Sigmoid colon (tissue), 4 donors: ENCODE measurements at regions not wholly inside any gene's neighbourhood (a gene's known extent, or its start where the extent isn't known, plus 50 kb on each side); places are given as distances from the start of the nearest gene placed in this dataset.

ENCODE experiments used
- CTCF ChIP-seq, 4 experiments: fragments of 450-650 bp in 3 of 4; fragments of 200-600 bp in 1 of 4; IDR thresholded peaks; one replicate each; pipeline ENCODE4 v1.5.1; 2016 to 2019; ENCODE audit warnings: antibody characterized with exemption in 4 of 4, mild to moderate bottlenecking in 3 of 4, moderate library complexity in 2 of 4
- EP300 ChIP-seq, 4 donors: sonication (generic); formaldehyde crosslinking; IDR thresholded peaks; one replicate each; pipeline ENCODE4 v1.6.1; 2017; ENCODE audit warnings: antibody characterized with exemption in 4 of 4
- POLR2A ChIP-seq, 2 donors: fragments of 450-650 bp; IDR thresholded peaks; one replicate each; pipeline ENCODE4 v1.6.1; 2016; ENCODE audit warnings: antibody characterized with exemption in 2 of 2, mild to moderate bottlenecking in 2 of 2, moderate library complexity in 2 of 2
- POLR2AphosphoS5 ChIP-seq, 4 donors: sonication (generic); formaldehyde crosslinking; IDR thresholded peaks; one replicate each; pipeline ENCODE4 v1.6.1; 2017; ENCODE audit warnings: antibody characterized with exemption in 4 of 4

- TF ChIP-seq CTCF (IDR thresholded peaks at IDR 0.05) (no peak), POLR2A (IDR thresholded peaks at IDR 0.05) (no peak), POLR2AphosphoS5 (IDR thresholded peaks at IDR 0.05) (no peak), EP300 (IDR thresholded peaks at IDR 0.05) (no peak)
These were observed 708.9 kb downstream of the RFPL4B start for GRCh38 chr6:113055998-113056397.
